GM23338 (cell line): ENCODE measurements at regions not wholly inside any gene's neighbourhood (a gene's known extent, or its start where the extent isn't known, plus 50 kb on each side); places are given as distances from the start of the nearest gene placed in this dataset.

Experiments used
- ATAC-seq: fragments of 200-7000 bp; cut with Tn5 transposase; 3 replicates; pipeline ENCODE4 v1.9.1; 2020
- DNase-seq: peaks from one replicate; pipeline ENCODE4 v3.0.0-alpha.2; 2015; ENCODE audit warnings: low spot score
- H2AFZ ChIP-seq: fragments of 200-600 bp; sonication (generic); 2 replicates; pipeline ENCODE4 v1.8.0; 2016; ENCODE audit warnings: antibody characterized with exemption, mild to moderate bottlenecking, moderate library complexity
- H3F3A ChIP-seq: fragments of 200-600 bp; sonication (generic); replicated peaks from 2 replicates; pipeline ENCODE4 v1.8.0; 2017; ENCODE audit warnings: antibody characterized with exemption, mixed run types, low read depth
- H3K27ac ChIP-seq: fragments of 200-600 bp; sonication (generic); 2 replicates; pipeline ENCODE4 v1.6.1; 2016; ENCODE audit warnings: low read depth
- H3K27me3 ChIP-seq: fragments of 200-600 bp; sonication (generic); 2 replicates; pipeline ENCODE4 v1.8.0; 2016; ENCODE audit warnings: mild to moderate bottlenecking, mixed run types, moderate library complexity; ENCODE audit not compliant: insufficient read depth
- H3K36me3 ChIP-seq: fragments of 200-600 bp; sonication (generic); 2 replicates; pipeline ENCODE4 v1.8.0; 2016; ENCODE audit warnings: mild to moderate bottlenecking; ENCODE audit not compliant: insufficient read depth
- H3K4me1 ChIP-seq: fragments of 200-600 bp; sonication (generic); 2 replicates; pipeline ENCODE4 v1.8.0; 2016; ENCODE audit warnings: mild to moderate bottlenecking, moderate library complexity; ENCODE audit not compliant: insufficient read depth
- H3K4me2 ChIP-seq: fragments of 200-600 bp; sonication (generic); 2 replicates; pipeline ENCODE4 v1.7.1; 2017; ENCODE audit warnings: mixed run types
- H3K4me3 ChIP-seq: fragments of 200-600 bp; sonication (generic); 2 replicates; pipeline ENCODE4 v1.6.1; 2016; ENCODE audit warnings: mixed run types
- H3K79me2 ChIP-seq: fragments of 200-600 bp; sonication (generic); replicated peaks from 2 replicates; pipeline ENCODE4 v1.8.0; 2017; ENCODE audit warnings: mild to moderate bottlenecking; ENCODE audit not compliant: insufficient read depth
- H3K9me2 ChIP-seq: fragments of 200-600 bp; sonication (generic); 2 replicates; pipeline ENCODE4 v1.8.0; 2017; ENCODE audit not compliant: insufficient read depth
- H4K20me1 ChIP-seq: fragments of 200-600 bp; sonication (generic); replicated peaks from 2 replicates; pipeline ENCODE4 v1.8.0; 2017; ENCODE audit warnings: mild to moderate bottlenecking; ENCODE audit not compliant: insufficient read depth
- H3K27ac Mint-ChIP-seq: 2 replicates; pipeline ENCODE4 v1.8.0; 2020; ENCODE audit warnings: inconsistent platforms, mild to moderate bottlenecking, moderate library complexity, mixed read lengths
- H3K27me3 Mint-ChIP-seq: 3 replicates; pipeline ENCODE4 v1.8.0; 2022; ENCODE audit warnings: low read depth, mild to moderate bottlenecking, moderate library complexity, mixed read lengths, inconsistent platforms; ENCODE audit not compliant: insufficient read depth, poor library complexity
- H3K36me3 Mint-ChIP-seq: 3 replicates; pipeline ENCODE4 v1.8.0; 2021; ENCODE audit warnings: low read depth, mild to moderate bottlenecking, inconsistent platforms, moderate library complexity, mixed read lengths
- H3K4me1 Mint-ChIP-seq: 3 replicates; pipeline ENCODE4 v1.8.0; 2020; ENCODE audit warnings: mild to moderate bottlenecking, inconsistent platforms, mixed read lengths
- H3K4me3 Mint-ChIP-seq: 3 replicates; pipeline ENCODE4 v1.8.0; 2021; ENCODE audit warnings: moderate library complexity, mild to moderate bottlenecking, inconsistent platforms, mixed read lengths
- H3K9me3 Mint-ChIP-seq: 3 replicates; pipeline ENCODE4 v1.8.0; 2020; ENCODE audit warnings: moderate library complexity, mild to moderate bottlenecking, inconsistent platforms, mixed read lengths
- CREB1 ChIP-seq: fragments of 250-450 bp; sonication (Bioruptor Pico); IDR thresholded peaks from 2 replicates; pipeline ENCODE4 v1.5.0; 2020; ENCODE audit warnings: low read depth, mild to moderate bottlenecking, moderate library complexity
- EZH2 ChIP-seq: fragments of 200-600 bp; sonication (generic); IDR thresholded peaks from one replicate; pipeline ENCODE4 v1.8.0; 2017; ENCODE audit warnings: antibody characterized with exemption, mild to moderate bottlenecking, low read depth; ENCODE audit not compliant: unreplicated experiment
- EZH2phosphoT487 ChIP-seq: fragments of 200-600 bp; sonication (generic); IDR thresholded peaks from one replicate; pipeline ENCODE4 v1.8.1; 2018; ENCODE audit warnings: antibody characterized with exemption; ENCODE audit not compliant: unreplicated experiment
- JUNB ChIP-seq: IDR thresholded peaks from one replicate; pipeline ENCODE4 v1.6.1; 2016; ENCODE audit warnings: antibody characterized with exemption; ENCODE audit not compliant: unreplicated experiment
- NANOG ChIP-seq: IDR thresholded peaks from 2 replicates; pipeline ENCODE4 v1.6.1; 2016; ENCODE audit warnings: antibody characterized with exemption, borderline replicate concordance
- POLR2AphosphoS5 ChIP-seq: IDR thresholded peaks from 2 replicates; pipeline ENCODE4 v1.6.1; 2016; ENCODE audit warnings: antibody characterized with exemption, low read depth
- ZNF114 ChIP-seq: fragments of 250-450 bp; sonication (Bioruptor Pico); IDR thresholded peaks from 2 replicates; pipeline ENCODE4 v1.5.0; 2020; ENCODE audit warnings: mild to moderate bottlenecking, moderate library complexity
- ZNF331 ChIP-seq: fragments of 250-450 bp; sonication (Bioruptor Pico); IDR thresholded peaks from 2 replicates; pipeline ENCODE4 v1.5.0; 2020; ENCODE audit warnings: low read depth, mild to moderate bottlenecking, moderate library complexity
- TF ChIP-seq, protein P1 (sequence below): IDR thresholded peaks from 2 replicates; pipeline ENCODE4 v1.6.1; 2016; ENCODE audit warnings: antibody characterized with exemption
- TF ChIP-seq, protein P2 (sequence below): IDR thresholded peaks from one replicate; pipeline ENCODE4 v1.6.1; 2018; ENCODE audit warnings: antibody characterized with exemption; ENCODE audit not compliant: unreplicated experiment
- TF ChIP-seq, protein P3 (sequence below): fragments of 250-450 bp; sonication (Bioruptor Pico); IDR thresholded peaks from 2 replicates; pipeline ENCODE4 v1.5.0; 2020; ENCODE audit warnings: mild to moderate bottlenecking, moderate library complexity
- TF ChIP-seq, protein P4 (sequence below), 2 experiments: fragments of 200-600 bp in 1 of 2; sonication (generic) in 1 of 2; conservative IDR thresholded peaks; 2 replicates each; pipeline versions ENCODE4 v1.5.1 to v1.6.1; 2016 to 2017; ENCODE audit warnings: antibody characterized with exemption in 2 of 2, low read depth in 2 of 2, mild to moderate bottlenecking in 2 of 2, moderate library complexity in 1 of 2

DNA sequence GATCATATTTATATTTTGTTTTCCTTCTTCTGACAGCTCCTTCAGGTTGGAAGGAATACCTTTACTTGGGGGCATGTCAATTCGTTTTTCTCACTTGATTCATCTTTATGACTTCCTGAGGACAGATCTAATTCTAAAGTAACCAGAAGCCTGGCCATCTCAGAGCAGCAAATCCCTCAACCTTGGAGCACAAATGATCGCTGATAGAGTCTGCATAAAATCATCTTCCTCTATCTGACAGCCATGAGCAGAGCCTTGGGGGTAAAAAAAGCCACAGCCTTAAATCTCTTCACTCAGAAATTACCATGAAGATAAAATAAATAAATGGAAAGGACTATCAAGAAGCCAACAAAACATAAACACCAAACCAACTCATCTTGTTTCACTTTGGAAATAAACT lies 325.8 kb downstream of the PRR16 start (continued):
- no peak for TF ChIP-seq JUNB
- TF ChIP-seq, protein P1, sequence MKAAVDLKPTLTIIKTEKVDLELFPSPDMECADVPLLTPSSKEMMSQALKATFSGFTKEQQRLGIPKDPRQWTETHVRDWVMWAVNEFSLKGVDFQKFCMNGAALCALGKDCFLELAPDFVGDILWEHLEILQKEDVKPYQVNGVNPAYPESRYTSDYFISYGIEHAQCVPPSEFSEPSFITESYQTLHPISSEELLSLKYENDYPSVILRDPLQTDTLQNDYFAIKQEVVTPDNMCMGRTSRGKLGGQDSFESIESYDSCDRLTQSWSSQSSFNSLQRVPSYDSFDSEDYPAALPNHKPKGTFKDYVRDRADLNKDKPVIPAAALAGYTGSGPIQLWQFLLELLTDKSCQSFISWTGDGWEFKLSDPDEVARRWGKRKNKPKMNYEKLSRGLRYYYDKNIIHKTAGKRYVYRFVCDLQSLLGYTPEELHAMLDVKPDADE = no peak
- no peak for TF ChIP-seq POLR2AphosphoS5
- no peak for TF ChIP-seq ZNF114 (CRISPR knock-in tag)
- no peak for TF ChIP-seq EZH2

DNA sequence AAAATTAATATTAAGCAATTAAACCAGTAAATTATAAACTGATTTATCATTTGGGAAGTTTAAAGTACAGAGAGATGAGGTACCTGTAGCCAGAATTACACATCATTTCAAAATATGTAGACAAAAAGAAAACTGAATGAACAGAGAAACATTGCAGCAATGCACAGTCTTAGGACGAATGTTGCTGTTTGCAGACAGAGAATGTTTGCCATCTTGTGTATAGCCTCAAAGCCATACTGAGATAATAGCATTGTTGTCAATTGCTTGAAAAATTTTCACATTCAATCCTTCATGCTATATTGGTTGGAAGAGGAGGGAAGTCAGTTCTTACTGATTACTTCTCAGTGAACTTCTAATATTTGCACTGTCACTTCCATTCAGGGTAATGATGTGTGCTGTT lies 326.2 kb downstream of the PRR16 start:
- H4K20me1 ChIP-seq = no peaks in the 10 kb centered on the region
- H2AFZ ChIP-seq = no peak overlapping the region
- H3F3A ChIP-seq = no peaks in the 10 kb centered on the region
- no peak overlapping the region for H3K27ac ChIP-seq
- Mint-ChIP-seq H3K4me3 (no peak overlapping the region), H3K4me1 (no peaks in the 10 kb centered on the region; the same call in 2 of the 3 replicates), H3K27ac (no peak overlapping the region), H3K36me3 (no peaks in the 10 kb centered on the region), H3K9me3 (no peaks in the 10 kb centered on the region), H3K27me3 (no peaks in the 10 kb centered on the region)
- no peaks in the 10 kb centered on the region for H3K36me3 ChIP-seq
- no peak for DNase-seq
- H3K4me1 ChIP-seq = no peaks in the 10 kb centered on the region
- ATAC-seq = no peak
- H3K4me2 ChIP-seq = no peak overlapping the region
- no peaks in the 10 kb centered on the region for H3K27me3 ChIP-seq
- H3K4me3 ChIP-seq = no peak overlapping the region
- H3K79me2 ChIP-seq = no peaks in the 10 kb centered on the region
- no peaks in the 10 kb centered on the region for H3K9me2 ChIP-seq
- TF ChIP-seq NANOG = no peak
- TF ChIP-seq, protein P2, sequence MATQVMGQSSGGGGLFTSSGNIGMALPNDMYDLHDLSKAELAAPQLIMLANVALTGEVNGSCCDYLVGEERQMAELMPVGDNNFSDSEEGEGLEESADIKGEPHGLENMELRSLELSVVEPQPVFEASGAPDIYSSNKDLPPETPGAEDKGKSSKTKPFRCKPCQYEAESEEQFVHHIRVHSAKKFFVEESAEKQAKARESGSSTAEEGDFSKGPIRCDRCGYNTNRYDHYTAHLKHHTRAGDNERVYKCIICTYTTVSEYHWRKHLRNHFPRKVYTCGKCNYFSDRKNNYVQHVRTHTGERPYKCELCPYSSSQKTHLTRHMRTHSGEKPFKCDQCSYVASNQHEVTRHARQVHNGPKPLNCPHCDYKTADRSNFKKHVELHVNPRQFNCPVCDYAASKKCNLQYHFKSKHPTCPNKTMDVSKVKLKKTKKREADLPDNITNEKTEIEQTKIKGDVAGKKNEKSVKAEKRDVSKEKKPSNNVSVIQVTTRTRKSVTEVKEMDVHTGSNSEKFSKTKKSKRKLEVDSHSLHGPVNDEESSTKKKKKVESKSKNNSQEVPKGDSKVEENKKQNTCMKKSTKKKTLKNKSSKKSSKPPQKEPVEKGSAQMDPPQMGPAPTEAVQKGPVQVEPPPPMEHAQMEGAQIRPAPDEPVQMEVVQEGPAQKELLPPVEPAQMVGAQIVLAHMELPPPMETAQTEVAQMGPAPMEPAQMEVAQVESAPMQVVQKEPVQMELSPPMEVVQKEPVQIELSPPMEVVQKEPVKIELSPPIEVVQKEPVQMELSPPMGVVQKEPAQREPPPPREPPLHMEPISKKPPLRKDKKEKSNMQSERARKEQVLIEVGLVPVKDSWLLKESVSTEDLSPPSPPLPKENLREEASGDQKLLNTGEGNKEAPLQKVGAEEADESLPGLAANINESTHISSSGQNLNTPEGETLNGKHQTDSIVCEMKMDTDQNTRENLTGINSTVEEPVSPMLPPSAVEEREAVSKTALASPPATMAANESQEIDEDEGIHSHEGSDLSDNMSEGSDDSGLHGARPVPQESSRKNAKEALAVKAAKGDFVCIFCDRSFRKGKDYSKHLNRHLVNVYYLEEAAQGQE = no peak
- TF ChIP-seq, protein P1 = no peak
- no peak for TF ChIP-seq CREB1 (CRISPR knock-in tag)
- TF ChIP-seq, protein P3, sequence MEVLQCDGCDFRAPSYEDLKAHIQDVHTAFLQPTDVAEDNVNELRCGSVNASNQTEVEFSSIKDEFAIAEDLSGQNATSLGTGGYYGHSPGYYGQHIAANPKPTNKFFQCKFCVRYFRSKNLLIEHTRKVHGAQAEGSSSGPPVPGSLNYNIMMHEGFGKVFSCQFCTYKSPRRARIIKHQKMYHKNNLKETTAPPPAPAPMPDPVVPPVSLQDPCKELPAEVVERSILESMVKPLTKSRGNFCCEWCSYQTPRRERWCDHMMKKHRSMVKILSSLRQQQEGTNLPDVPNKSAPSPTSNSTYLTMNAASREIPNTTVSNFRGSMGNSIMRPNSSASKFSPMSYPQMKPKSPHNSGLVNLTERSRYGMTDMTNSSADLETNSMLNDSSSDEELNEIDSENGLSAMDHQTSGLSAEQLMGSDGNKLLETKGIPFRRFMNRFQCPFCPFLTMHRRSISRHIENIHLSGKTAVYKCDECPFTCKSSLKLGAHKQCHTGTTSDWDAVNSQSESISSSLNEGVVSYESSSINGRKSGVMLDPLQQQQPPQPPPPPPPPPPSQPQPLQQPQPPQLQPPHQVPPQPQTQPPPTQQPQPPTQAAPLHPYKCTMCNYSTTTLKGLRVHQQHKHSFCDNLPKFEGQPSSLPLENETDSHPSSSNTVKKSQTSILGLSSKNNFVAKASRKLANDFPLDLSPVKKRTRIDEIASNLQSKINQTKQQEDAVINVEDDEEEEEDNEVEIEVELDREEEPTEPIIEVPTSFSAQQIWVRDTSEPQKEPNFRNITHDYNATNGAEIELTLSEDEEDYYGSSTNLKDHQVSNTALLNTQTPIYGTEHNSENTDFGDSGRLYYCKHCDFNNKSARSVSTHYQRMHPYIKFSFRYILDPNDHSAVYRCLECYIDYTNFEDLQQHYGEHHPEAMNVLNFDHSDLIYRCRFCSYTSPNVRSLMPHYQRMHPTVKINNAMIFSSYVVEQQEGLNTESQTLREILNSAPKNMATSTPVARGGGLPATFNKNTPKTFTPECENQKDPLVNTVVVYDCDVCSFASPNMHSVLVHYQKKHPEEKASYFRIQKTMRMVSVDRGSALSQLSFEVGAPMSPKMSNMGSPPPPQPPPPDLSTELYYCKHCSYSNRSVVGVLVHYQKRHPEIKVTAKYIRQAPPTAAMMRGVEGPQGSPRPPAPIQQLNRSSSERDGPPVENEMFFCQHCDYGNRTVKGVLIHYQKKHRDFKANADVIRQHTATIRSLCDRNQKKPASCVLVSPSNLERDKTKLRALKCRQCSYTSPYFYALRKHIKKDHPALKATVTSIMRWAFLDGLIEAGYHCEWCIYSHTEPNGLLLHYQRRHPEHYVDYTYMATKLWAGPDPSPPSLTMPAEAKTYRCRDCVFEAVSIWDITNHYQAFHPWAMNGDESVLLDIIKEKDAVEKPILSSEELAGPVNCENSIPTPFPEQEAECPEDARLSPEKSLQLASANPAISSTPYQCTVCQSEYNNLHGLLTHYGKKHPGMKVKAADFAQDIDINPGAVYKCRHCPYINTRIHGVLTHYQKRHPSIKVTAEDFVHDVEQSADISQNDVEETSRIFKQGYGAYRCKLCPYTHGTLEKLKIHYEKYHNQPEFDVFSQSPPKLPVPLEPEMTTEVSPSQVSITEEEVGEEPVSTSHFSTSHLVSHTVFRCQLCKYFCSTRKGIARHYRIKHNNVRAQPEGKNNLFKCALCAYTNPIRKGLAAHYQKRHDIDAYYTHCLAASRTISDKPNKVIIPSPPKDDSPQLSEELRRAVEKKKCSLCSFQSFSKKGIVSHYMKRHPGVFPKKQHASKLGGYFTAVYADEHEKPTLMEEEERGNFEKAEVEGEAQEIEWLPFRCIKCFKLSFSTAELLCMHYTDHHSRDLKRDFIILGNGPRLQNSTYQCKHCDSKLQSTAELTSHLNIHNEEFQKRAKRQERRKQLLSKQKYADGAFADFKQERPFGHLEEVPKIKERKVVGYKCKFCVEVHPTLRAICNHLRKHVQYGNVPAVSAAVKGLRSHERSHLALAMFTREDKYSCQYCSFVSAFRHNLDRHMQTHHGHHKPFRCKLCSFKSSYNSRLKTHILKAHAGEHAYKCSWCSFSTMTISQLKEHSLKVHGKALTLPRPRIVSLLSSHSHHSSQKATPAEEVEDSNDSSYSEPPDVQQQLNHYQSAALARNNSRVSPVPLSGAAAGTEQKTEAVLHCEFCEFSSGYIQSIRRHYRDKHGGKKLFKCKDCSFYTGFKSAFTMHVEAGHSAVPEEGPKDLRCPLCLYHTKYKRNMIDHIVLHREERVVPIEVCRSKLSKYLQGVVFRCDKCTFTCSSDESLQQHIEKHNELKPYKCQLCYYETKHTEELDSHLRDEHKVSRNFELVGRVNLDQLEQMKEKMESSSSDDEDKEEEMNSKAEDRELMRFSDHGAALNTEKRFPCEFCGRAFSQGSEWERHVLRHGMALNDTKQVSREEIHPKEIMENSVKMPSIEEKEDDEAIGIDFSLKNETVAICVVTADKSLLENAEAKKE = no peak
- no peak for TF ChIP-seq ZNF114 (CRISPR knock-in tag)
- no peak for TF ChIP-seq ZNF331
- TF ChIP-seq, protein P4, sequence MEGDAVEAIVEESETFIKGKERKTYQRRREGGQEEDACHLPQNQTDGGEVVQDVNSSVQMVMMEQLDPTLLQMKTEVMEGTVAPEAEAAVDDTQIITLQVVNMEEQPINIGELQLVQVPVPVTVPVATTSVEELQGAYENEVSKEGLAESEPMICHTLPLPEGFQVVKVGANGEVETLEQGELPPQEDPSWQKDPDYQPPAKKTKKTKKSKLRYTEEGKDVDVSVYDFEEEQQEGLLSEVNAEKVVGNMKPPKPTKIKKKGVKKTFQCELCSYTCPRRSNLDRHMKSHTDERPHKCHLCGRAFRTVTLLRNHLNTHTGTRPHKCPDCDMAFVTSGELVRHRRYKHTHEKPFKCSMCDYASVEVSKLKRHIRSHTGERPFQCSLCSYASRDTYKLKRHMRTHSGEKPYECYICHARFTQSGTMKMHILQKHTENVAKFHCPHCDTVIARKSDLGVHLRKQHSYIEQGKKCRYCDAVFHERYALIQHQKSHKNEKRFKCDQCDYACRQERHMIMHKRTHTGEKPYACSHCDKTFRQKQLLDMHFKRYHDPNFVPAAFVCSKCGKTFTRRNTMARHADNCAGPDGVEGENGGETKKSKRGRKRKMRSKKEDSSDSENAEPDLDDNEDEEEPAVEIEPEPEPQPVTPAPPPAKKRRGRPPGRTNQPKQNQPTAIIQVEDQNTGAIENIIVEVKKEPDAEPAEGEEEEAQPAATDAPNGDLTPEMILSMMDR (conservative IDR thresholded peaks at IDR 0.05; ENCODE audit: low read depth in 2 of 2) = no peak
- no peak for TF ChIP-seq EZH2phosphoT487
- no peak for TF ChIP-seq JUNB
